ENCODE measurements at regions not wholly inside any gene's neighbourhood (a gene's known extent, or its start where the extent isn't known, plus 50 kb on each side); places are given as distances from the start of the nearest gene placed in this dataset.

DNA sequence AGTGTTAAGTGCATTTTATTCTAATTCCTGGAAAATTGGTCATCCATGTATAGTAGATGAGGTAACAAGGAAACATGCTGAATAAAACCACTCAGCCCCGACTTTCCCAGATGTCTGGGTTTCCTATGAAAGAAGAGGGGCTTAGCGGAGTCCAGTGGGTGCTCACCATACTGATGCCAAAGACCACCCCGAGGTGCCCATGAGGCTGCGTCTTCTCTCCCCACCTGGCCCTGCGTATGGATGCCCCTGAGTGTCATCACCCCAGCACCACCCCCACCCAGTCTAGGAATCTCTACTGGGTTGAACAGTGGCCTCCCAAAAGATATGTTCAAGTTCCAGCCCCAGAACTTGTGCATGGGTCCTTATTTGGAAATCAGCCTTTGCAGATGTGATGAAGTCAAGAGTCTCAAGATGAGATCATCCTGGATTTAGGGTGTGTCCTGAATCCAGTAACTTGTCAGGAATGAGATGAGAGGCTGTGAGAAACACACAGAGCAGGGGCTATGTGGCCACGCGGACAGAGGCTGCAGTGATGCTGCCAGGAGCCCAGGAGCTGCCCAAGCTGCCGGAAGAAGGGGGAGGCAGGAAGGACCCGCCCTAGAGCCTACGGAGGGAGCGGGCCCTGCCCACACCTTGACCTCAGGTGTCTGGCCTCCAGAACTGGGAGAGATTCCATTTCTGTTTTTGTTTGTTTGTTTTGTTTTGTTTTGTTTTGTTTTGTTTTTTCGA lies 124.6 kb upstream of the CDH4 start:
- DNase-seq (ENCODE audit: low read depth in 4 of 4, low spot score in 1 of 4) = no peak

DNA sequence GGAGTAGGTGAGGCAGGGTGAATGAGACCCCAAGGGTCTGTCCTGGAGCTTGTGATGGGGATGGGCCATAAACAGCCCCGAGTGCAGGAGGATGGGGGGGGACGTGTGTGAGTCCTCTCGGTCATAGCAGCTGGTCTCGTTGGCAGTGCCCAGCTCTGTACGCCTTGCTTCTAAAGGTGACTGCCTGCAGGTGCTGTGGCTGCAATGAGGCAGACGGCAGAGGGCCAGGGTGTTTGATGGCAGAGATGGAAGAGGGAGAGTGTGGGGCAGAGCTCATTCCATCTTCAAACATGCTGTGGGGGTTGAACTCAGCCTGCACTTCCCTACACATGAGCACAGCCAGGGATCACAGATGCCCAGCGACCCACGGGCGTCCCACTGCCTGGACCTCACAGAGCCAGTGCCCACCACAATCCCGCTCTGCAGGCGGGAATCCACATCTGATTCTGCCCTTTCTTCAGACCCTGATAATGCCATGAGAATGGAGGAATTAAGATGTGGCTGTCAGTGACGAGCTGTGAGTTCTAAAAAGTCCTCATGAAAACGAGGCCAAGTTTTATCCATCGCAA lies 123.3 kb upstream of the CDH4 start:
- no peak for DNase-seq (ENCODE audit: low read depth in 4 of 4, low spot score in 1 of 4)

DNA sequence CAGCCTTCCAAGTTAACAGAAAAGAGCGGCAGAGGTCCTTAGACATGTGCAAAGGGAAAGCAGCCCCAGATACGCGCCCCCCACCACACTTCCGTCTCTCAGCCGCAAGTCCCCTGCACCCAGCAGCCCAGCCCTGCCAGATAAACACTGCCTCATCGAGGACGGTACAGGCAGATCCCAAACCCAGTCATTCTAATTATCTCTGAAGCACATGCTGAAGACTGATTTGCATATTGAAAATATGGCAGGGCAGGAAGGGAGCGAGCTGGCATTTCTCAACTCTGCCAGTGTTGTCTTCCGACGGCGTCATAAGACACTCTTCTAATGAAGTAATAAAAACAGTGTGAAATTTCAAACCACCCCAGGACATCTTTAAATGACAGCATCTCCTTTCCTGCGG lies 122.8 kb upstream of the CDH4 start:
- no peak for DNase-seq (ENCODE audit: low read depth in 4 of 4, low spot score in 1 of 4)

DNA sequence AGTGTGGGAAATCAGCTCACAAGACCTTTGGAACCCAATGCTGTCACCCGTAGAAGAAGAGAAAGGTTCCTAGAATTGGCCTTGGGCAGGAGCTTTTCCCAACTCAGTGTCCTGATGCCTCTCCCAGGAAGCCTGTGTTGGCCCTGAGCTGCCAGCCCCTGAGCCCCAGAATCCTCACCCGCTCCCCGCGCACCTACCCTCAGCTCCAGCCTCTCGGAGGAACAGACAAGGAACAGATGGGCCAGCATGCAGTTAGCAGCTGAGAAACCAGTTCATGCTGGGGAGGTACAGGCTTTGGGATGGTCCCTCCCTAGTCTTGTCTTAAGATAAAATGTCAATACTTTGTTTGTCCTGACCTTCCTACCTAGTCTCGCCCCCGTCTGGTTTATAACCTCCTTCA lies 121.9 kb upstream of the CDH4 start:
- no peak for DNase-seq (ENCODE audit: low read depth in 4 of 4, low spot score in 1 of 4)

DNA sequence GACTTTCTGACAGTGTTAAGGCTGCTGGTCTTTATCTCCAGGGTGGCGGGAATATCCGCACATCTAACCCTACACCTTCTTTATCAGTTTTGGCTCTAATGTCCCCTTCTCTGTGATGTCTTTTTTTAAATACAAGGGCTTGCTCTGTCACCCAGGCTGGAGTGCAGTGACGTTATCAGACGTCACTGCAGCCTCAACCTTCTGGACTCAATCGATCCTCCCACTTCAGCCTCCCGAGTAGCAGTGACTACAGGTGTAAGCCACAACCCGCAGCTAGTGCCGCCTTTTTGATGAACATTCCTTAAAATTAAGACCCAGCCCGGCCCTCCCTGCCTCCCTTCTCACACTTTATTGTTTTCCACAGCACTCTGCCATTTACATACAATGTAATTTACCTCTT lies 120.1 kb upstream of the CDH4 start:
- DNase-seq (ENCODE audit: low read depth in 4 of 4, low spot score in 1 of 4) = no peak

DNA sequence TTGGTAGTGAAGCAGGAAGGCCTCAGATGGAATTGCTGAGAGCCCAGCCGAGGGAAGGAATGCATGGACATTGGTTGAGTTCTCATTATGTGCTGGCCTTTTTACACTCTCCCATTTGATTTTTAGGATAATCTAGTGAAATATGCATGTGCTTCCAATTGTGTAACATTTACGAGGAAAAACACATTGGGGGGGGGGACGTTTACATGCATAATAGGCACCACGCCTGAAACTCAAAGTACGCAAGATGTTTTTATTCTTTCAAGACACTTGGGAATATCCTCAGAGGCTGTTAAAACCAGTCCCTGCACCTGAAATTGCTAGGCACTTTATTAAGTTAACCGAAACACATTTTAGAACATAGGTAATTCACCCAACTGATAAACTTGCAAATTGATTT lies 118.5 kb upstream of the CDH4 start:
- DNase-seq (ENCODE audit: low read depth in 4 of 4, low spot score in 1 of 4) = no peak

DNA sequence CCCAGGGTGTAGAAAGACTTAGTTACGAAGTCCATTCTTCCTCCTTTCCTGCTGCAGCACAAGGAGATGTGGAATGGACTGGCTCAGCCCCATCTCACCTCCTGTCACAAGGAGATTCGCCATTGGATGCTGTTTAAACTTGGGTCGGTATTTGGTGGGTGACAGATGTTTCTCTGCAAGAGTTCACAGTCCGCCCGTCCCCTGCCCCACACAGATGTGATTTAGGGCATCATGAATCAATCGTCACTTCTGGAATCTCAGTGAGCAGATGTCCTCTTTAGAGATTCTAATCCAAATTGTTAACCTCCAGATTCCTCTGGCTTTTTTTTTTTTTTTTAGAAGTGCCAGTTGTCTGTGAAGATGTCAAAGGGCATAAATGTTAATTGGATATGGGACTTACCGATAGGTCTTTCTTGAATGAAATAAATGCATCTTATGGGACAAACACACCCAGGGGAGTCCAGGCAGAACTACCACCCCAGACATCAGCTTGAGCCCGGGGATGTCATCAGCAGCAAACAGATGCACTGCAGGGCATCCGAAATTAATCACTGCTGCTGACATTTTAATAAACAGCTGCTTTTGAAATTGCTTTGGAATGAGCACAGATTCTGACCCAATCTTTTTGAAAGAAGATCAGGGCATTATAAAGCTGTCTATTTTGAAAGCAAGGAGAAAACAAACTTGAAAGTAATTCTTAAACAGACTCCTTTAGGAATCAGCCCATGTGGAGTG lies 117.6 kb upstream of the CDH4 start:
- DNase-seq (ENCODE audit: low read depth in 4 of 4, low spot score in 1 of 4) = no peak

DNA sequence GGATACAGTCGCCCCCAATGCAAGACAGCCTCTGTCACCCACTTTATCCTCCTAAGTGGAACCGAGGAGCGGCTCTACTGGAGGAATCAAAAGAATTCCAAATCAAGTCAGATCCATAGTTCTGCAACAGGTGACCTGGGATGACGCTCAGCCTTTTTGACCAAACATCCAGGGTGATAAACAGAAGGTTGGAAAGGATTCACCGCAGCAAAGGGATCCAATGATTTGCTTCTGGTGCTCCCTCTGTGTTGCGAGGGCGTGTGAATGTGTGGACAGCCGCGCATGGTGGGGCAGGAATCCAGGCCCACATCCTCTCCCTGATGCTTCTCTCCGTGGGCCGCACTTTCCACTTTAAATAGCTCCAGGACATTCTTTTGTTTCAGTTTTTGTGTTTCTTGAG lies 116.8 kb upstream of the CDH4 start:
- DNase-seq (ENCODE audit: low read depth in 4 of 4, low spot score in 1 of 4) = no peak

DNA sequence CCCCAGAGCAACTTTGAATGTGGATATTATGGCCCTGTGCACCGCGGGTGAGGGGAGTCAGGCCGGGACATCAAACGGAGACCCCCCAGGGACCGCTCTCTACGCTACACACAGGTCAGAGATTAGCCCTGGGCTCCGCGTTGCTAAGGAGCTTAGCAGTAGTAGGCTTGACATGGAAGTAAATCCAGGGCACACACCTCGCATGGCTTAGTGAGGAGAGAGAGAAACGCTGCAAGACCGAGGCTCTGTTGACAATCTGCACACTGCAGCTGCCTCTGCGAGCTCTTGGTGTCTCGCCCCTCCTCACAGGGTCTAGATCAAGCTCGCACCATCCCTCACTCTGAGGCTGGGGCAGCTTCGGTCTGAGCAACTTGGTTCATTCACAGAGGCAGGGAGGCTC lies 116.1 kb upstream of the CDH4 start:
- no peak for DNase-seq (ENCODE audit: low read depth in 4 of 4, low spot score in 1 of 4)

DNA sequence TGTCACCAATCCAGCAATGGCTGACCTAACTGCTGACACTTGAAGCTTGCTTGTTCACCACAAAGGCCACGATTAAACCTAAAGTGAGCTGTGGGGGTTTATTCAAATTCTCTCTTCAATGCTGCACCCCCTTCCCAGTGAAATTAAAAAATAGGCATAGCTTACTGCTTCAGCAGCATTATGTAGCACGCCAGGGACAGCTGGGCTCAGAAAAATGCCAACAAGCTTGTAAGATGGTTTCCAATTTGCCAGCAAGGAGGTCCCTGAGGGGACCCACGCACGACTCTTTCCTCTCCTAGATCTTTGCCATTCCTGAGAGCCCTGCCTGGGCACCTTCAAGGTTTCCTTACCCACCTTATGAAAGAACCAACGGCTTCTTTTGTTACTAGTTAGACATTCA lies 113.5 kb upstream of the CDH4 start:
- DNase-seq (ENCODE audit: low read depth in 4 of 4, low spot score in 1 of 4) = no peak

DNA sequence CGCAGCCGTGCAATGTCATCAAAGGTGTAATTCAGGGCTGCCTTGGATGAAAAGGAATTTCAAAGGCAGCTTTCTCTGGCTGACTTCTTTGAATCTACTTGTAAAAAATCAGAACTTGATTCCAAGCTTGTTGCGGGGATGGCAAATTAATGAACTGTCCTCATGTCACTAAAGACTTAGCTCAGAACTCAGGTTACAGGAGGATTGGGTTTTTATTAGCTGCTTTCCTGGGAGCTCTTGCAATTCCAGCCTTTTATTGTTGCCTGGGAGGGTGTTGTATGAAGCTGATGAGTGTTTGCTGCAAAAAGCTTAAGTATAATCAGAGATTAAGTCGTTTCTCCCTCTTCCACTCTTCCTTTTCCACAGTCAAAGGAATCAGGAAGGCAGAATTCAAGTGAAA lies 113.0 kb upstream of the CDH4 start:
- no peak for DNase-seq (ENCODE audit: low read depth in 4 of 4, low spot score in 1 of 4)

DNA sequence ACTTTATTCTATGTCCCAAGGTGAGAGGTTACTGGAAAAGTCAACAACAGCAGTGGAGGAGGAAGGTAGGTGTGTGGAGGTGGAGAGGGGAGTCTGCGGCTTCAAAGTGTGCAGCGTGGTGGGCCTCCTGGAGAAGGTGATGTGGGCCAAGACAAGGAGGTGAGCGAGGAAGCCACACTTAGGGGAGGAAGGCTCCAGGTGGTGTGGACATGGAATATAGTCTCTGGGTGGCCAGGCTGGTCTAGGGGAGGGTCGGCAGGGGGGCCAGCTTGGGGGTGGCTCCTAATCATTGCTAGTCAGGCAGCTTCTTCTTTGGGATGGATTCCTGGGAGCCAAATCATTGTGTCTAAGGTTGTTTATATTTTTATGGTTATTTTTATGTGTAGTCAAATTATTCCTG lies 111.5 kb upstream of the CDH4 start:
- no peak for DNase-seq (ENCODE audit: low read depth in 4 of 4, low spot score in 1 of 4)

DNA sequence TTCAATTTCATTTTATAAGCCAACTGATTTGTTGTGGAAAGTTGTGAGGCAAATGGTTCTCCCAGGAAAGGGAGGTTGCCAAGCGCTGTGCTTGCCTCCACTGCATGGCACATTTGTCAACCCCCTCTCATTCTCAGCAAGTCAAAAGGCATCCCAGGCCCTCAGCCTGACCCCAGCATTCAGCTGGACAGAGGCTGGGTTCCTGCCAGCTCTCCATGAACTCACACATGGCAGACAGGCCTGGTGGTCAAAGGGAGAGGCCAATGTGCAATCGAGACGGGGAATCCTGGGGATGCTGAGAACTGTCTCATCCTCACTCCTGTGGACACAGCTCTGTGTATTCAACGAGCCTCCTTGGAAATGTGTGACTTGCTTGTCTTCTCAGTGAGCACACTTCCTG lies 106.0 kb upstream of the CDH4 start:
- no peak for DNase-seq (ENCODE audit: low read depth in 4 of 4, low spot score in 1 of 4)

DNA sequence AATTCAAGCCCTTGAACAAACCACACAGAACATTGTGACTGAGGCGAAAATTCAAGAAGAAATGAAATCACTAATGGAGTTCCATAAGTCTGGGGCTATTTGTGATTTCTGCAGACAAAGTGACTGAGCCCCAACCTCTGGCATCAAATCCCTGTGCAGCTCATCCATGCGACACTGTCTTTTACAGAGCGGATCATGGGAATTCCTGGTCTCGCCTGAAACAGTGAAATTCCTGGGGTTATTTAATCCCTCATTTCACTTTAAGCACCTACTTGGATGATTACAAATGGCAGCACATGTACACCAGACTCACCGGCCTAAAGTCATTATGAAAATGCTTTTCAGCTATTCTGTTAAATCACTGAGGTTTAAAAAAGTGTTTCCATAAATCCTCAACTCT lies 102.4 kb upstream of the CDH4 start:
- DNase-seq (ENCODE audit: low read depth in 4 of 4, low spot score in 1 of 4) = no peak

DNA sequence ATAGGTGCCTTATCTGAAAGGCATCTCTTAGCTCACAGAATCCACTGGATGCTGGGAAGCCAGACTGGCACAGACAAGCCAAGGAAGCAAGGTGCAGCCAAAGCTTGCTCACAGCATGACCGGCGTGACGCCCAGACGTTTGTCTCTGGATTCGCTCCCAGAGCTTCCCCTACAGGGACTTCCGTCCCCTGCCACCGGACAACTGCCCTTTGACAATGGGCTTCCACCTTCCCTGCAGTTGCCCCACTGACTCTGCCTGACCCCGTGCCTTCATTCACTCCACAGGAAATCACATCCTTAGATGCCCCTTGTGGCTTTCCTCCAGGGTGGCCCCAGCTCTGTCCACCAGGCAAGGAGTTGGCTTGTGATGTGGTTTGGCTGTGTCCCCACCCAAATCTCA lies 94.8 kb upstream of the CDH4 start:
- DNase-seq (ENCODE audit: low read depth in 4 of 4, low spot score in 1 of 4) = no peak

DNA sequence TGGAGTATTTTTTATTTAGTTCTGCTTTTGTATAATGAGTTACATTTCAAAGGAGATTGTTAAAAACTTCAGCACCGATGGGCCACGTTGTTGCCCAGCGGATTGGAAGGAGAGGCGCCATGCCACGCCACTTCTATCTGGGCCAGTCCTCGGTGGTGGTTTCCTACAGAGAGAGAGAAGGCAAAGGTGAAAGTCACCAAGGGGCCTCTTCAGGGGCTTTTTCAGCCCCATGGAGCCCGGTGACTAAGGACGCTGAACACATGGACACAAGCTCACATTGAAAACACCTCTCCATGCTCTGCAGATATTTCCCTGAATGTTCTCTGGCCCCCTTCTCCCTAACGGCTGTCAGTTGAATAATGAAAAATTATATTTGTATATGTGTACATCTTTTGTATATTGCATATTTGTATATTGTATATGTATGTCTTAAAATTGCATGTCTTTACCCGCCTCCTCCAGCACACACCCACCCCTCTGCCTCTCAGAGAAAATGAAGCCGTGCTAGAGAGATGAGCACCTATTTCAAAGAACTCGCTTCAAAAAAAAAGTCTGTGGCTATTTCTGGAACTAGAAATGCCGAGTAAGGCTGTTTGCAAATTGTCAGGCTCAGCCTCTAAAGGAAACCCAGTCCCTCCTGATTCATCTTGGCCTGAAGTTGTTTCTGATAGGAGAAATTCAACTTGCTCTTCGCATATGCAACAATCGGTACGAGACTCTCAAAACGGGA lies 91.9 kb upstream of the CDH4 start:
- DNase-seq (ENCODE audit: low read depth in 4 of 4, low spot score in 1 of 4) = no peak

DNA sequence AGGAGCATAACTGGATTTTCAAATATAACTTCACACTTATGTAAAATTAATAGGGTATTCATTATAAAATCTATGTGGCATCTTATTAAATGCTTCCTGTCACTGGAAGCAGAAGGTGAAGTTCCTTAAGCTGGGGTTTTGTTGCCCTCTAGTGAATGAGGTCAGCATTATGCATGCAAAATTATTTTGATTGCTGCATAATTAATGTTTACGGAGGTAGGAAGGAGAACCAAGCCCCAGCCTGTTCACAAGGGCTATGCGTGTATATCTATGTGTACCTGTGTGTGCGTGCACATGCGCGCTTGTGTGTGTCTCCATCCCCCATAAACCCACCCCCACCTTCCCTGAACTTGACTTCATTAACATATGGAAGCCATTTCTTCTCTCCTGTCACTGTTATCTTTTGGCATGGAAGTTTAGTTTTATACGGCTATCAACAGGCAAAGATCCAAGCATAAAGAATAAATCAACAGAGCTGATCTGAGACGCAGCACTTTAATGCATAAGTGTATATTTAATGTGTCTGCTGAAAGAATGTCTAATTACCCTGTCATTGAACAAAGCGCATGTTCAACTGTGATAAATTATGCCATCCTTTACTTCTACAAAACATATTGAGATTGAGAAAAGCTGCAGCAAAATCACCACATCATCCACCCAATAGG lies 90.2 kb upstream of the CDH4 start:
- no peak for DNase-seq (ENCODE audit: low read depth in 4 of 4, low spot score in 1 of 4)

DNA sequence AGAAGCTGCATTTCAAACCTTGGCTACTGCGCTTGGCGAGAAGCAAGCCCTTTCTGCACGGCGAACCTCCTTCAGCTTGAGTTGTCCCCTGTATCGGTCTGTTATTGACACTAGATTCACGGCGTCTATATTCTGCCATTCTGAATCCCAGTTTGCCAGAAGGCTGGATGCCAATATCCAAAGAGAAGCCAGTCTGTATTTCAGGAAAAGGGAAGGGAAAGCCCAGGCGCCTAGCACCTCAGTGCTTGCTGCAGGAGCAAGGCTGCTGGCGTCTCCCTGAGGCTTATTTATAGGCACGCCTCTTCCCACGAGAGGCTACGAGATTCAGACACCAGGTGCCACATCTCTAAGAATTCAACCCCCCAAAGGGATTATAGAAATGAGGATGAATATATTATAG lies 89.6 kb upstream of the CDH4 start:
- DNase-seq (ENCODE audit: low read depth in 4 of 4, low spot score in 1 of 4) = no peak

DNA sequence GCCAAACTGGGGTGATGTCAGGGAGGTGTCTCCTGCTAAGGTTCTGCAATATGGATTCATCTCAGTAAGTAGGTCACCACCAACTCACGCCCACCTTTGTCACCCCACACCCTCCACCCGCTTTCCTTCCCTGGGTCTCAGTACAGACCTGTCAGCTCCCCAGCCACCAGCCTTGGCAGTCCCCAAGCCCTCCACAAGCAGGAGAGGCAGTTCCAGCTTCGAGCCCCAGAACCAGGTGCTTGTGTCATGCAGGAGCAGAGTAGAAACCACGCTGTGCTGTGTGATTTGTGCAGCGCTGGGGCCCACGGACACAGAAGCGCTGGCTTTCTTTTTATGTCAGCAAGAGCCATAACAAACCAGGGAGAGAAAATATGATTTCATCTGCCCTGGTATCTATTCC lies 89.0 kb upstream of the CDH4 start:
- no peak for DNase-seq (ENCODE audit: low read depth in 4 of 4, low spot score in 1 of 4)

DNA sequence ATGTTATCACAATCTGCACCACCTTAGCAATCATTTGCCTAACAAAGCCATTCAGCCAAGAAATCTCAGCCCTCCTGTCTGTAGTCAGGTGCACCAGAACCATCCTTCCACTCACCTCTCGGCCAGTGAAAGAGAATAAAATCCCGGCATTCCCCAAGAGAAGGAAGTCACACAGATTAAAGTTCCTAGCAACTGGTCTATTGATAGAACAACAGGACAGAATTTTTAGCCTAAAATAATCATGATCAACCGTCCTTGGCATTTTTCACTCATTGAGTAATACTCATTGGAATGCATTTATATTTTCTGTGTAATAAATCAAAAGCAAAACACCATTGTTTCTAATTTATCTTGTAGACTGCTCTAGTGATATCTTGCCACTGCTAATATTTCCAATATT lies 85.7 kb upstream of the CDH4 start:
- DNase-seq (ENCODE audit: low read depth in 4 of 4, low spot score in 1 of 4) = no peak

DNA sequence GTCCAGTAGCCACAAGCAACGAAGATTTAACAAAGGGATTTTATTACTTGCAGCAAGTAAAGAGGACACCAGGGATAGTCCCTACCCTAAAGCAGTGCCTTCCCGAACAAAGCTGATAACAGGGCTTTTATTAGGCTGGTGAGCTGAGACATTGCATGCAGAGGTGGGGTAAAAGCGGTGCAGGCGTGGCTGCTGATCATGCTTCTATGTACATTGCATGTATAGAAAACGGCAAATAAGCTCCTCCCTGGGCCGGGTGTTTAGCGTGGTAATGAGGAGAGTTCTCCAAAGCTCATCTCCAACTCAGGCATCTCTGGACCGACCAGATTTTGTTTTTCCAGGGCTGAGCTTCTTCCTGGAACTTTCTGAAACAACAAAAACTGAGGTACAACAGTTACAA lies 83.5 kb upstream of the CDH4 start:
- no peak for DNase-seq (ENCODE audit: low read depth in 4 of 4, low spot score in 1 of 4)

DNA sequence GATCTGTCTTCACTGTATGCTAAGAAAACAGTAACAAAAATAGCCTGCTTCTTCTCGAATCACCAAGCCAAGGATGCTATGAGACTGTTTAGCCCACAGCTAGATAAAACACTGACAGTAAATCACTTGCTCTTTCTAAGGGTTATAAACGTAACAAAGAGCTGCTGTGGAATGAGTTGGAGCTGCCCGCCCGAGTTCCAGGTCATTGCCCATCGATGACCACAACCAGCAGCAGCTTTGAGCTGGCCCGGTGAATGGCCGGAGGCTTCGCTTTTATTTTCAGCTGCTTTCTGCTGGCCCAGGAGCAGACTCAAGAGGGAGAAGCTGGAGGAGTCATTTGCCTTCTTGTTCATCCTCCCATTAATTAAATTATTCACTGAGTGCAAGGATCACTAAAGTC lies 82.2 kb upstream of the CDH4 start:
- no peak for DNase-seq (ENCODE audit: low read depth in 4 of 4, low spot score in 1 of 4)
